ENCODE measurements at regions not wholly inside any gene's neighbourhood (a gene's known extent, or its start where the extent isn't known, plus 50 kb on each side); places are given as distances from the start of the nearest gene placed in this dataset.

GRCh38 chr5:58077966-58078365 lies 381.9 kb downstream of the PLK2 start:
- WGBS (ENCODE audit: low lambda C conversion rate, missing lambda C conversion rate), result 79% methylated on average over 2 of the region's 2 CpGs
- no peak overlapping the region for H3K27ac ChIP-seq

GRCh38 chr5:58077416-58077815 lies 382.5 kb downstream of the PLK2 start:
- no peaks in the 10 kb centered on the region for H3K9me3 ChIP-seq (ENCODE audit: low read depth)
- no peak overlapping the region for H3K4me2 ChIP-seq
- H3K9me2 ChIP-seq (replicated peaks; ENCODE audit: insufficient read depth), result no peaks in the 10 kb centered on the region
- TF ChIP-seq CTCF (IDR thresholded peaks at IDR 0.05; ENCODE audit: poor library complexity), result no peak
- TF ChIP-seq EZH2phosphoT487 (IDR thresholded peaks at IDR 0.05; ENCODE audit: low read depth, severe bottlenecking, unreplicated experiment), result no peak
- TF ChIP-seq EZH2 (IDR thresholded peaks at IDR 0.05; ENCODE audit: borderline replicate concordance), result no peak
- H3K4me3 ChIP-seq, result no peak overlapping the region
- no peaks in the 10 kb centered on the region for H4K20me1 ChIP-seq (ENCODE audit: insufficient read depth, poor library complexity, severe bottlenecking)
- H3K4me1 ChIP-seq (ENCODE audit: insufficient read depth), result peaks cover 10% of the 10 kb centered on the region
- DNase-seq (ENCODE audit: low spot score), result no peak
- H3K36me3 ChIP-seq (replicated peaks; ENCODE audit: insufficient read depth, low read depth), result no peaks in the 10 kb centered on the region
- no peak overlapping the region for H2AFZ ChIP-seq
- 75% methylated on average over 3 of the region's 3 CpGs for whole genome bisulfite sequencing (ENCODE audit: low lambda C conversion rate, missing lambda C conversion rate)
- H3K79me2 ChIP-seq, result no peaks in the 10 kb centered on the region
- H3K27ac ChIP-seq, result no peak overlapping the region
- H3K27me3 ChIP-seq, result no peaks in the 10 kb centered on the region

More at GRCh38 chr5:58077966-58078365, 381.9 kb downstream of the PLK2 start:
- no peaks in the 10 kb centered on the region for H3K79me2 ChIP-seq
- no peak overlapping the region for H3K4me3 ChIP-seq
- H3K4me2 ChIP-seq, result no peak overlapping the region
- no peak overlapping the region for H2AFZ ChIP-seq
- H3K36me3 ChIP-seq (replicated peaks; ENCODE audit: insufficient read depth, low read depth), result no peaks in the 10 kb centered on the region
- H4K20me1 ChIP-seq (ENCODE audit: insufficient read depth, poor library complexity, severe bottlenecking), result no peaks in the 10 kb centered on the region
- no peaks in the 10 kb centered on the region for H3K9me3 ChIP-seq (ENCODE audit: low read depth)
- H3K27me3 ChIP-seq, result no peaks in the 10 kb centered on the region
- TF ChIP-seq EZH2phosphoT487 (IDR thresholded peaks at IDR 0.05; ENCODE audit: low read depth, severe bottlenecking, unreplicated experiment), result no peak
- TF ChIP-seq EZH2 (IDR thresholded peaks at IDR 0.05; ENCODE audit: borderline replicate concordance), result no peak
- TF ChIP-seq CTCF (IDR thresholded peaks at IDR 0.05; ENCODE audit: poor library complexity), result no peak
- H3K4me1 ChIP-seq (ENCODE audit: insufficient read depth), result peaks cover 10% of the 10 kb centered on the region
- no peak for DNase-seq (ENCODE audit: low spot score)
- no peaks in the 10 kb centered on the region for H3K9me2 ChIP-seq (replicated peaks; ENCODE audit: insufficient read depth)

- no peak overlapping the region for H2AFZ ChIP-seq
- no peaks in the 10 kb centered on the region for H3K79me2 ChIP-seq
- DNase-seq (ENCODE audit: low spot score), result no peak
- no peak overlapping the region for H3K27ac ChIP-seq
- H3K9me2 ChIP-seq (replicated peaks; ENCODE audit: insufficient read depth), result no peaks in the 10 kb centered on the region
- no peak overlapping the region for H3K4me3 ChIP-seq
- TF ChIP-seq EZH2phosphoT487 (IDR thresholded peaks at IDR 0.05; ENCODE audit: low read depth, severe bottlenecking, unreplicated experiment) (no peak), EZH2 (IDR thresholded peaks at IDR 0.05; ENCODE audit: borderline replicate concordance) (no peak), CTCF (IDR thresholded peaks at IDR 0.05; ENCODE audit: poor library complexity) (no peak)
- no peaks in the 10 kb centered on the region for H4K20me1 ChIP-seq (ENCODE audit: insufficient read depth, poor library complexity, severe bottlenecking)
- H3K4me1 ChIP-seq (ENCODE audit: insufficient read depth), result peaks cover 13% of the 10 kb centered on the region
- no peaks in the 10 kb centered on the region for H3K9me3 ChIP-seq (ENCODE audit: low read depth)
- H3K4me2 ChIP-seq, result no peak overlapping the region
- 89% methylated on average over 7 of the region's 7 CpGs for WGBS (ENCODE audit: low lambda C conversion rate, missing lambda C conversion rate)
- no peaks in the 10 kb centered on the region for H3K36me3 ChIP-seq (replicated peaks; ENCODE audit: insufficient read depth, low read depth)
- no peaks in the 10 kb centered on the region for H3K27me3 ChIP-seq
Measured at GRCh38 chr5:58076483-58077257, 383.2 kb downstream of the PLK2 start.

Measured in hepatocyte (in vitro differentiated cells).